SIG-M5 (cell line): ENCODE measurements at regions not wholly inside any gene's neighbourhood (a gene's known extent, or its start where the extent isn't known, plus 50 kb on each side); places are given as distances from the start of the nearest gene placed in this dataset.
"Not testable (repeated sequence)": the region's sequence is repeated elsewhere in the genome, so short reads cannot be mapped to it uniquely, and the experiment has no call there.

Experiments used
- DNase-seq: peaks from one replicate; lab custom pipeline; 2025; lab: John Stamatoyannopoulos, UW

DNA sequence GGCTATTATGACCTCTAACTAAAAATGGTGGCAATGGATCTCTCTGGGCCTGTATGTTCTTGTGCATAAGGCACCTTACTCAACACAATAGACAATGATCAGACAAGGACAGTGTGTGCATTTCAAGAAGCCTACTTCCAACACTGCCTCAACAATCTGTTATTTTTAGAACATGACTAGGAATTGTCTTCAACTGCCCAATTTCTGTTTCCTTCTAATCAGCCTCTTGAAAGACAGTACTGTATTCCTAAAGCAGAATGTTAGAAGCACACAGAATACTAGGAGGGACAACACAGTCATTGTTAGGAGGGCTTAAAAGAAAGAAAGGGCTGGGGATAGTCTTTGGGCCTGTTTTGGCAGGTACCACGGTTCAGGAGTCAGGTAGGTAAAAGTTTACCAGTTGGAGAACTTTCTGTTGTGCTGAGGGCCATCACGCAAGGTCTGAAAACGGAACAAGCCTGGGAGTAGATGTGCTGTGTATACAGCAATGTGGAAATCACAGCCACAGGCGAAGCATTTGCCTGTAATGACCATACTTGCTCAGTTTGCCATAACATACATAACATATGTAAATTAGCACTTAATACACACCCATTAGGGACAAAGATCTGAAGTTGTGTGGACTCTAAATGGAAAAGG is 100.8 kb upstream of the ATXN3L start:
- DNase-seq: no peak

DNA sequence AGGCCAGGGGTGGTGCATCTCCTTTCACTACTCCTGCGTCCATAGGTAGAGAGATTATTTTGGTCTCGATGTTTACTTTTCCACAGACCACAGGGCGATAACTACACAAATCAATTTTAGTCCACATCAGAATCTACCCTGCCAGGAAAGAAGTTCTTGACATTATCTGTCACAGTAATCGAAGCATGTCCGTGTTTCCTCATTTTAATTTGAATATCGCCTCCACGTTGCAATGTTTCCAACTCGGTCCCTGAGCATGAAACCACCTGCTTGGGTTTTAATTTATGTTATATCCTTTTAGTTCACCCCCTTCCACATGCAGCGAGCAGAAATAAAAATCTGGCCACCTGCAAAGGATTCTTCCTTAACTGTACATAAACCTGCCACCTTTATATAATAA is 100.1 kb upstream of the ATXN3L start:
- DNase-seq: no peak

DNA sequence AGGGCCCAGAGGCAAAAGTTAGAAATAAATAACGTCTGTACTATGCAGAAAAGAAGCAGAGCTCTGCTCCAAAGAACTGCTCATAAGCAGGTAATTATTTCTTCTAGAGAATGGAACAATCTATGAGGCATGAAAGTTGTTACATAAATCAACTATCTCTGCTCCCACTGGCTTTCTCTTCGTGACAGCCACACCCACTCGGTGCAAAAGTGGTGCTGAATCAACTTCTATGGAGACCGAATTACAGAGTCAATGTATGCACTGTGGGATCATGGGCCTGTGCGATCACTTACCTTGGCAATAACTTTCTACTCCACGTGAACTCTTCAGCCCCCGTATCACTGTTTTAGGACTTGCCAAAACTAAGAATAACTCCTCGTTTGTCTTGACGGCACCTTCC is 99.4 kb upstream of the ATXN3L start:
- no peak for DNase-seq

DNA sequence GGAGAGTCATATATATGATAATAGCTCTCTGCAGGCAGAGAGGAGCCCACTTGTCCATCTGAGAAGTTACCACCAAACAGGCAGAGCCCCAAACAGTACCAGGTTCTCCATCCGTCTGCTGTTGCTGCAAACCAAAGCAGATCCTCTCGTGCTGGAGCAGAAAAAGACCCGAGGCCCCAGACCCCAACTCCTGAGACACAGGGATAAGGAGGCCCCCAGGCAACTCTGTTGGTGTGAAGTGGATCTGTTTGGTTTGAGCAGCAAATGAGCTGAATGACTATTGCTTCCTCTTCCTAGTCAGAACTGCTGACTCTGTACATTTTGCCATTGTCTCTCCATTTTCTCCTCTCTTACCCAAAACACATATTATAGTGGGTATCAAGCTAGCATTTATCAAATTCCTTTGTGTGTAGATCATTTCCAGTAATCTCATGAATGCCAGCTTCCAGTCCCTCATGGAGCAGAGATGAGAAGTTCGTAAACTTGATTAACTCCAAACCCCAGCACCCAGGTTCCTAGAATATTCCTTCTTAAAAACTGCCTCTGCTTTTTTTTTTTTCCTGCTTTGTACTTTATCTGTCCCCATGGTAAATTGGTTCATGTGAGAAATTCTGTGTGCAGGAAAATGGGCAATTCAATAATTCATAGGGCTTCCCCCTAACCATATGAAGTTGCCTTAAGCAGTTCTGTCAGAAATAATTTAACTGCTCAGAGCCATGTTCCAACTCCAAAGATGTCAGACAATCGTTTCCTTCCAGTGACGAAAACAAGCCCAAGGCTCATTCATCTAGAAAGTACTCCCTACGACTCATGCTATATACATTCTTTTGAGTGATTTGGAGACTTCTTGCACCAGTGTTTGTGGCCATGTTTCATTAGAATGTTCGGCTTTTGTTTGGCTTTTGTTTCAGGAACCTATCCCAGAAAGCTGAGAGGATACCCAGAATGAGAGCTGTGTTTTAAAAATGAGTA is 98.6 kb upstream of the ATXN3L start:
- DNase-seq: no peak

DNA sequence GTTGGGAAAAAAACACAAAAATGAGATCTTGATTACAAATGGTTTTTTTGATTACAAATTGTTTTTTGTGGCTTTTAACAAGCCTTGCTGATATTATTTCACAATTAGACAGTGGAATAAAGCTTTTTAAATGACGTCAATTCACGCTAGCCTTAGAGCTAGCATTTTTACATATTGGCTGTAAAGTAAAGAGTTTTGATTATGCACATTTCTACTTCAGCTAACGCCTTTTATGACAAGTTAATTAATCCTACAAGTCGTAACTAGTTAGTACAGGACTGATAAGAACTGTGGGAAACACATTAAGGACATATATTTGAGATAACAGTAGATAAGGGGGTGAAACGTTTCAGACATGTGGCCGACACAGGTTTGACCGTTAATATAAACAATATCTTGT is 95.7 kb upstream of the ATXN3L start:
- DNase-seq: no peak

DNA sequence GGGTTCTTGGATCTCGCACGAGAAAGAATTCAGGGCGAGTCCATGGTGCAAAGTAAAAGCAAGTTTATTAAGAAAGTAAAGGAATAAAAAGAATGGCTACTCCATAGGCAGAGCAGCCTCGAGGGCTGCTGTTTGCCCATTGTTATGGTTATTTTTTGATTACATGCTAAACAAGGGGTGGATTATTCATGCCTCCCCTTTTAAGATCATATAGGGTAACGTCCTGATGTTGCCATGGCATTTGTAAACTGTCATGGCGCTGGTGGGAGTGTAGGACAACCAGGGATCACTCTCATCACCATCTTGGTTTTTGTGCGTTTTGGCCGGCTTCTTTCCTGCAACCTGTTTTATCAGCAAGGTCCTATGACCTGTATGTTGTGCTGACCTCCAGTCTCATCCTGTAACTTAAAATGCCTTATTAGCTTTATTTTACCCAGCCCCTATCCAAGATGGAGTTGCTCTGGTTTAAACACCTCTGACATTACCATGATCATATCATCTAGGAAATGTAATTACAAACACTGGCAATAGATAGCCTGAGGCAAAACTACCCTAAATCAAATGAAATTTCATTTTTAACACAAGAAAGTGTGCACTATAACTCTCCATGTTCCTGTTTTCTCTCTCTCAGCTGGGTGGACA is 94.3 kb upstream of the ATXN3L start:
- DNase-seq: no peak

DNA sequence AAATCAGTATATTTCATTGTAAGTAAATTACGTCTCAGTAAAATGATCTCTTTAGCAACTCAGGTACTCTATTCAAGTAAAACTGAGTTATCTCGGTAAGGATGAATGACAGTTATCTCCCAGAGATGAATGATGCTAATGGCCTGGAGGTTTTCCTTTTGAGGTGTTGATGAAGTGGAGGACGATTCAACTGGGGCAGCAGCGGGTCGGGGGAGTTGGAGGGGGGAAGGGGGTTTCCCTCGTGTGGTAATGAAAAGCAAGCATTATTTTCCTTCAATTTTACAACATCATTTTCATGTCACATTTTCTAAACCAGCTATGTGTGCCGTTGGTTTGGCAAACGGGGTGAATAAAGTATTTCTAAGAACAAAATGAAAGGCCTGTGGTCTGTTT is 92.4 kb upstream of the ATXN3L start:
- no peak for DNase-seq

DNA sequence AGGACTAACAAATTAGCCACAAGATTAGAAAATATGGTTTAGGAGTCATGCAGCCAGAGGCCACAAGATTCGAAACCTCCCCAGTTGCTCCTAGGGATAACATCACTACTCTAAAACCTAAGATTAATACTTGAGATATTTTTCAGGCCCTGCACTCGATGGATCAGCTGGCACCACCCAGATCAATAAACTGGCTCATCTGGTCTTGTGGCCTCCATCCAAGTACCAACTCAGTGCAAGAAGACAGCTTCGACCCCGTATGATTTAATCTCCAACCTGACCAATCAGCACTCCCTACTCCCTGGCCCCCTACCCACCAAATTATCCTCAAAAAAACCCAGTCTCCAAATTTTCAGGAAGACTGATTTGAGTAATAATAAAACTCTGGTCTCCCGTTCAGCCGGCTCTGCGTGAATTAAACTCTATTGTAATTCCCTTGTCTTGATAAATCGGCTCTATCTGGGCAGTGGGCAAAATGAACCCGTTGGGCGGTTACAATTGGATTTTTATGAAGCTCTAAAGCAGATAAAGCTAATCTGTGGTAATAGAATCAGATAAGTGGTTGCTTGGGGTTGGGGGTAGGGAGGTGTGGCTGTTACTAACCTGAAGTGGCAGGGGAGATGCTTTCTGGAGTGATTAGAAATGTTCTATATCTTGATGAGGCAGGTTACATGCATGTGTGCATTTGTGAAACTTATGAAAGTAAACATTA is 91.8 kb upstream of the ATXN3L start:
- DNase-seq: no peak

DNA sequence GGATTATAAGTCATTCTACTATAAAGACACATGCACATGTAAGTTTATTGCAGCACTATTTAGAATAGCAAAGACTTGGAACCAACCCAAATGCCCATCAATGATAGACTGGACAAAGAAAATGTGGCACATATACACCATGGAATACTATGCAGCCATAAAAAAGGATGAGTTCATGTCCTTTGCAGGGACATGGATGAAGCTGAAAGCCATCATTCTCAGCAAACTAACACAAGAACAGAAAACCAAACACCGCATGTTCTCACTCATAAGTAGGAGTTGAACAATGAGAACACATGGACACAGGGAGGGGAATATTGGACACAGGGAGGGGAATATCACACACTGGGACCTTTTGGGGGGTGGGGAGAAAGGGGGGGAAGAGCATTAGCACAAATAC is 88.7 kb upstream of the ATXN3L start:
- not testable (repeated sequence) for DNase-seq

DNA sequence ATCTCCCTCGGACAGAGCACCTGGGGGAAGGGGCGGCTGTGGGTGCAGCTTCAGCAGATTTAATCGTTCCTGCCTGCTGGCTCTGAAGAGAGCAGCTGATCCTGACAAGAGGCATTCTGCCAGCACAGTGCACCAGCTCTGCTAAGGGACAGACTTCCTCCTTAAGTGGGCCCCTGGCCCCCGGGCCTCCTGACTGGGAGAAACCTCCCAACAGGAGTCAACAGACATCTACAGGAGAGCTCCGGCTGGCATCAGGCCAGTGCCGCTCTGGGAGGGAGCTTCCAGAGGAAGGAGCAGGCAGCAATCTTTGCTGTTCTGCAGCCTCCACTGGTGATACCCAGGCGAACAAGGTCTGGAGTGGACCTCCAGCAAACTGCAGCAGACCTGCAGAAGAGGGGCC is 84.9 kb upstream of the ATXN3L start:
- not testable (repeated sequence) for DNase-seq

DNA sequence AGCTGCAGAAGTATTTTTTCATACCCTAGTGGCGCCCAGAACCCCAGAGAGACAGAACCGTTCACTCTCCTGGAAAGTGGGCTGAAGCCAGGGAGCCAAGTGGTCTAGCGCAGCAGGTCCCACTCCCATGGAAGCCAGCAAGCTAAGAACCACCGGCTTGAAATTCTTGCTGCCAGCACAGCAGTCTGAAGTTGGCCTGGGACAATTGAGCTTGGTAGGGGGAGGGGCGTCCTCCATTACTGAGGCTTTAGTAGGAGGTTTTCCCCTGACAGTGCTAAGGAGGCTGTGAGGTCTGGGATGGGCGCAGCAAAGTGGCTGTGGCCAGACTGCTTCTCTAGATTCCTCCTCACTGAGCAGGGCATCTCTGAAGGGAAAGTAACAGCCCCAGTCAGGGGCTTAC is 84.5 kb upstream of the ATXN3L start:
- no peak for DNase-seq

DNA sequence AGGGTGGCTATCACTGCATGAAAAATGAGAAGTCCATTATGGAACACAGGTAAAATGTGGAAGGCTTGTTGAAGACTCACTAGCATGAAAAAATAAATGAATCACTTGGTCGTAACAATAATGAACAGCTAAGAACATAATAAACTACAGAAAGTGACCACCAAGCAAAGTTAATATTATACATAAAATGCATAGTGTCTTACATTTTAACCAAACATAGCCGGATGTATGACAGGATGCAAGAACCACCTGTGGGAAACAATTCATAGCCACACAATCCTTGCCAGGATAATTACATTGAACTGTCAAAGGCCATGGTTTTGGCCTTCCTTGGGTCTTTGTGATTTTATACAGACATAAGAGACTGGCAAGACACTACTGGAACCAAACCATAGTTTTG is 81.9 kb upstream of the ATXN3L start:
- no peak for DNase-seq

DNA sequence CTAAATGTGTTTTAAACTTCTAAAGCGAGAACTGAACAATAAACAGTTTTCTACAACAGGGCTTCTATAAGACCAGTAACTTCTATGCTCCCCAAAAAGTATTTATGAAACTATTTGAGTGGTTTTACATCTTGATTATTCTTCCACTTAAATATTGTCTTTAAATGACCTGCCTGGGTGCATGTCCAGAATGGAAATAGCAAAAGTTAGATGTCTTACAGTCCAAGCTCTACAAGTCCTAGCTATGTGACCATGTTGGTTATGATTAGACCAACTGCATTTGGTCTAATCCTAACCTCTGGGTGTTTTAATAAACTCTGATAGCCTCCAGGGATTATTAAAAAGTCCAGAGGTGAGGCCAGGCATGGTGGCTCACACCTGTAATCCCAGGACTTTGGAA is 79.0 kb upstream of the ATXN3L start:
- no peak for DNase-seq

DNA sequence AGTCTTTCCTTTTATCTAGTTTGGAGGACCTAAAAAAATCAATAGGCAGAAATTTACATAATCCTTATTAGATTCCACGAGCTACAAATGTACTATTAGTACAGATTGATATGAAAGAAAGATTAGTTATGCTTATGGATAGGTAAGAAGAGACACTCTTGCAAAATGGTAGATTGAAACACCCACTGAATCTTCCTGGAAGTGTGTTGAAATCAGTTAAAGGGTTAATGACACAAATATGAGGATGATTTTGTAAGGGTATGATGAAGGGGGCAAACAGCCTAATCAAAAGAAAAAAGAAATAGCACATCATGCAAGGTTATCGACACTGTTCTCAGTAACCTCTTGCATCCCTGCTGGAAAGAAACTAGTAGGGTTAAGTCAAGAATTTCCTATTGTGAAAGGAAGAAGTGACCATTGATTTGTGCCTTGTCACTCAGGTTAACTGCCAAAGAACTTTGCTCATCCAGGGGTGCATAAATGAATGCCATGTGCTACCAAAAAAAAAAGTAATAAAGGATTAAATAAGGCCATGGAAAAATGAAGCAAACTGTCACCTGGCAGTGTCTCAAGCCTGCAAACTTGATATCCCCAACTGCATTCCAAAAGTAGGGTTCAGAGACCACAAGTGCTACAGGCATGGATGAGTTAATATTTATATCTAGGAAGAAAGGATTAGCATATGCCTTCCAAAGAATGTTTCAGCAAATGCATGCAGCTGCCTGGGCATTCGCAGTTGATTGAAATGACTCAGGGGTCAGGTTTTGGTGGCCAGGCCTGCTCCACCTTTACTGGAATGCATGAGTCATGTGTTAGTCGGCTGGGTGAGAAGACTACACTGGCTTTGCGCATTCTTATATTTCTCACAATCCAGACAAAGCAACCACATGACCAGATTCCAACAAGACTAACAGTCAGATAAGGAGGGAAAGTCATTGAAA is 78.3 kb upstream of the ATXN3L start:
- DNase-seq: no peak

DNA sequence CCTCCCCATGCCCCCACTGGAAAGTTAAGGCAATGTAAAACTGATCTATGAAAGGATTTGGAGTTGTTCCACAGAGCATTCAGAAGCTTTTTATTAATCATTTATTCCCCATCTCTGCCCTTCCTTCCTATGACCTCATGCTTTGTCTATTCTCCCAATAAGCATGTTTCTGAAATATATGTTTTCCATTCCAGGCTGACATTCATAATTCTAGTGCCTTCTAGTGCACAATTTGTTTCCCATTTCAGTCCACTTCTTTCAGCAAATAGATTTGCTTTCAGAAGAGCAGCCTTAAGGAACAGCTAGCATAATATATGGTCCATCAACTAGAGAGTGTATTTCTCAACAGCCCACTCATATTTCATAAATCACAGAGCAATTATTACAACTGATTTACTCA is 77.1 kb upstream of the ATXN3L start:
- DNase-seq: no peak

DNA sequence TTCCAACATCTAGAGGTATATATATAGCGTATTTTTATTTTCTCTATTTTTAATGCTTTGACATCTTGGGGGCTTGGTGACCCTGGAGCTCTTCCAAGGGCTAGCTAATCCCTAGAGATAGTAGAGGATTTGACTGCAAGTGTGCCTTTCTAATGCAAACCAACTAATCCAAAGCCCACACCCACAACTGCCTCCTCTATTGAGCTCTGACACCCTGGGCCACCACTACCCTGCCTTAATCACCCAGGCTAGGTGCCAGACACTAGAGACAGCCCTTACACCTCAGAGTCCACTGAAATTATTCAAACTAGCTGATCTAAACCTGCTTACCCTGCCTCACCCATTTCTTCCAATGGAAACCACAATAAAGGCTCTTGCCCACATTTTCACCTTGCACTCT is 69.6 kb upstream of the ATXN3L start:
- no peak for DNase-seq

DNA sequence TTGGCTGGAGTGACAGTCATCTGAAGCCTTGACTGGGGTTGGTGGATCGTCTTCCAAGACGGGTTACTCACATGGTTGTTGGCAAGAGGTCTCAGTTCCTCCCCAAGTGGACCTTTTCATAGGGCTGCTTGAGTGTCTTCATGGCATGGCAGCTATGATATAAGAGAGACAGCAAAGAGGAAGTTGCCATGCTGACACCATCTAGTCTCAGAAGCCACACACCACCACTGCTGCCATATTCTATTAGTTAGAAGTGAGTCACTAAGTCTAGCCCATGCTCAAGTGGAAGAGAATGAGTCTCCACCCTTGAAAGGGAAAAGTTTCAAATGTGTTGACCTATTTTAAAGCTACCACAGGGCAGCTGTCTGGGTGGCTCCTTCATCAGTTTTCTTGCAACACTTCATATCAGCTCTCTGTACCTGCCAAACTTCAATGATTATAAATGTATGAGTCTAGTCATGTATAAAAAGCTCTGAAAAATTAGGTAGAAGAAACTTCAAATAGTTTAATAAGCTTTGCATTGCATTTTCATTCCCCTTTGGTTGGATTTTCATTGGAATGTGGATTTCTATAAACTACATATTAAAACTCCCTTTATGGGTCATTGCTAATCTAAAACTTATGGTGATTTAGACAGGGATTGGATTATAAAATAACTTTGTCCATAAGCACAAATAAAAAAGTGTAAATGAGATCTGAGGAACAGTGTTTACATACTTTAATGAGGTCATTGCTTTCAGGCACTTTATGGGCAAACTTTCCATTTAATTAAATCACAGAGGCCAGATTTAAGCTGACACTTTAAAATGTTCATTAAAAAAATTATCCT is 68.0 kb upstream of the ATXN3L start:
- DNase-seq: no peak

DNA sequence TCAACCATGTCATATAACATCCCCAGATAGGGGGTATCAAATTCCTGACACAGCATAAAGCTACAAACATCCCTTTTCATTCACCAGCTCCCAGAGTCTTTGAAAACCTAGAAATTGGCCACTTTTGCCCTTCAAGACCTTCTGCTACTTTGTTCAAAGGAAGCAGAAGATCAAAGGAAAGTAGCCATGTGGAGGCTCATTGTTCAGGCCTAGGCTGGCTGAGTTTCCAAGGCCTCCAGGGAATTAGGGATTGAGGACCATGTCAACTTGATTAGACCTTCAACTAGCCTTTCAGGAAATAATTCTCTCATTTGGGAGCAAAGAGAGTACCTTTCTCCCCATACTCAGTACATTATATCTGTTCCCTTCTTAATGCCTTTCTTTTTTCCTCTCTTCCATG is 66.8 kb upstream of the ATXN3L start:
- no peak for DNase-seq

DNA sequence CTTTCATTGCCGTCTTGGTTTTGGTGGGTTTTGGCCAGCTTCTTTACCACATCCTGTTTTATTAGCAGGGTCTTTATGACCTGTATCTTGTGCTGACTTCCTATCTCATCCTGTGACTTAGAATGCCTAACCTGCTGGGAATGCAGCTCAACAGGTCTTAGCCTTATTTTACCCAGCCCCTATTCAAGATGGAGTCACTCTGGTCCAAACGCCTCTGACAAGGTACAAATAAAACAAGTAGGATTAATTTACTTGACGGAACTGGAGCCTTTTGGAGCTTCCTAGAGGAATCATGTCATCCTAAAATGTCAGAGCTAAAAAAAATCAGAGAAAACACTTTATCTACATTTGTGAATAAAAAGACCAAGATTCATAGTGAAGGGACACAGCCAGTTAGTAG is 66.2 kb upstream of the ATXN3L start:
- no peak for DNase-seq

DNA sequence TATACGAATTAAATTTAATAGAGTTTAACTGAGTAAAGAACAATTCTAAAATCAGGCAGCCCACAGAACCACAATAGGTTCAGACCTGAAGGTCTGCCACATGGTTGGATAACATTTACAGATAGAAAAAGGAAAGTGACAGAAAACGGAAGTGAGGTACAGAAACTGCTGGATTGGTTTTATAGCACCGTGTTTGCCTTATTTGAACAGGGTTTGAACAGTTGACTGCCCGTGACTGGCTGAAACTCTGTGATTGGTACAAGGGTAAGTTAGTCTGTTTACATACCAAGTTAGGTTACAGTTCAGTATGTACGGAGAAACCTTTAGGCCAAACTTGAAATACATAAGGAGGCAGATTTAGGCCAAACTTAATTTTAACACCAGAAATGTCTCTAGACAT is 64.1 kb upstream of the ATXN3L start:
- DNase-seq: no peak
